ENCODE measurements at regions not wholly inside any gene's neighbourhood (a gene's known extent, or its start where the extent isn't known, plus 50 kb on each side); places are given as distances from the start of the nearest gene placed in this dataset.
A peak's percentile ranks its signal among the peaks of the same experiment; 100 is the strongest.

DNA sequence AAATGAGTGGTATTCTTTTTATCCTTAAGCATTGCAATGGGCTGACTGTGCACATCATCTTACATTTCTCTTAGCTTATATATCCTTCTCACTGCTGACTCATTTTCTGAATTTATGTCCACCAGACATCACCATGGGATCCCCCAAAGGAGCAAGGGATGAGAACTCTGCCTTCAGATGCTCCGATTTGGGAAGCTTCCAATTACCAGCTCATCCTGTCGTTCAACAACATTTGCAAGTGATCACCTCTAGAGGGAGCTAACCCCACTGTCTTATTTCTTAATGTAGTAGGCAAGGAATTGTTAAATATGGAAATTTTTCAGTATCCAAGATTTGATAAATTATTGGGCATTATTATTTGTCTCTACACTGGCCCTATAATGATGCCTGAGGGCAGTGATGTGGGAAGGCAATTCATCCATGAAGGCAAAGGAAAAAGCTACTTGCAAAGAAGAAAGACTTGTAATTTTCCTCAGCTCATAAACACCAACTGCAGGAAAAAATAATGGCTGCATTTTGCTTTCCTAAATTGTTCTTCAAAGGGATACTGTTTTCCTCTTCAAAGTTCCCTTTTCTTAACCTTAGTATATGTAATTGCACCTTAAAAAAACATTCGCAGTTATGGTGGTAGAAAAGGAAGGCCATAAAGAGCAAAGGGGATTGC is 102.4 kb upstream of the FSHB start:
- no peaks in the 10 kb centered on the region for H3K79me2 ChIP-seq (ENCODE audit: insufficient read depth, low read length)
- no peak overlapping the region for H4K5ac ChIP-seq (ENCODE audit: insufficient read length, low read depth, low read length)
- no peak overlapping the region for H2BK12ac ChIP-seq (ENCODE audit: insufficient read length, low read depth, low read length)
- no peak overlapping the region for H2BK20ac ChIP-seq (ENCODE audit: low read depth, low read length, poor library complexity, severe bottlenecking)
- no peak overlapping the region for H3K56ac ChIP-seq (ENCODE audit: insufficient read length, low read depth, low read length)
- H3K4ac ChIP-seq (ENCODE audit: low read depth, low read length): no peak overlapping the region
- no peak overlapping the region for H3K23ac ChIP-seq (ENCODE audit: insufficient read length, low read depth, low read length)
- Mint-ChIP-seq H3K4me3 (no peak overlapping the region), H3K36me3 (ENCODE audit: insufficient read depth in 1 of 3, low read depth in 3 of 3) (no peaks in the 10 kb centered on the region), H3K9me3 (no peaks in the 10 kb centered on the region), H3K4me1 (no peaks in the 10 kb centered on the region), H3K27me3 (ENCODE audit: low read depth) (peaks cover 16% of the 10 kb centered on the region), H3K27ac (no peak overlapping the region)
- H3K14ac ChIP-seq (ENCODE audit: insufficient read depth, low read length): no peak overlapping the region
- no peak overlapping the region for H3K27ac ChIP-seq (ENCODE audit: insufficient read length, low read depth, low read length)
- no peaks in the 10 kb centered on the region for H3K4me1 ChIP-seq (ENCODE audit: insufficient read depth, low read length)
- no peaks in the 10 kb centered on the region; the same call in 1 of the 2 replicates for H3K27me3 ChIP-seq (ENCODE audit: insufficient read depth, low read length)
- no peak overlapping the region for H3K18ac ChIP-seq (ENCODE audit: insufficient read length, low read depth, low read length)
- no peak overlapping the region for H2BK15ac ChIP-seq (ENCODE audit: low read depth, low read length)
- no peaks in the 10 kb centered on the region for H3K9me3 ChIP-seq (ENCODE audit: control insufficient read depth, low read depth, low read length)
- H4K8ac ChIP-seq (replicated peaks; ENCODE audit: insufficient read length, low read depth, low read length): no peak overlapping the region
- no peaks in the 10 kb centered on the region for H3K23me2 ChIP-seq (ENCODE audit: insufficient read length, low read depth, low read length, poor library complexity, severe bottlenecking)
- no peaks in the 10 kb centered on the region for H3K79me1 ChIP-seq (ENCODE audit: insufficient read depth, low read depth, low read length, poor library complexity, severe bottlenecking)
- no peak overlapping the region for H3T11ph ChIP-seq (ENCODE audit: low read length)
- no peak overlapping the region for H2BK5ac ChIP-seq (ENCODE audit: insufficient read length, low read length)
- no peak overlapping the region for H2BK120ac ChIP-seq (ENCODE audit: low read depth, low read length, poor library complexity, severe bottlenecking)
- TF ChIP-seq, protein P1, sequence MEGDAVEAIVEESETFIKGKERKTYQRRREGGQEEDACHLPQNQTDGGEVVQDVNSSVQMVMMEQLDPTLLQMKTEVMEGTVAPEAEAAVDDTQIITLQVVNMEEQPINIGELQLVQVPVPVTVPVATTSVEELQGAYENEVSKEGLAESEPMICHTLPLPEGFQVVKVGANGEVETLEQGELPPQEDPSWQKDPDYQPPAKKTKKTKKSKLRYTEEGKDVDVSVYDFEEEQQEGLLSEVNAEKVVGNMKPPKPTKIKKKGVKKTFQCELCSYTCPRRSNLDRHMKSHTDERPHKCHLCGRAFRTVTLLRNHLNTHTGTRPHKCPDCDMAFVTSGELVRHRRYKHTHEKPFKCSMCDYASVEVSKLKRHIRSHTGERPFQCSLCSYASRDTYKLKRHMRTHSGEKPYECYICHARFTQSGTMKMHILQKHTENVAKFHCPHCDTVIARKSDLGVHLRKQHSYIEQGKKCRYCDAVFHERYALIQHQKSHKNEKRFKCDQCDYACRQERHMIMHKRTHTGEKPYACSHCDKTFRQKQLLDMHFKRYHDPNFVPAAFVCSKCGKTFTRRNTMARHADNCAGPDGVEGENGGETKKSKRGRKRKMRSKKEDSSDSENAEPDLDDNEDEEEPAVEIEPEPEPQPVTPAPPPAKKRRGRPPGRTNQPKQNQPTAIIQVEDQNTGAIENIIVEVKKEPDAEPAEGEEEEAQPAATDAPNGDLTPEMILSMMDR (conservative IDR thresholded peaks at IDR 0.05): peak; percentile 77
- no peaks in the 10 kb centered on the region for H4K20me1 ChIP-seq (ENCODE audit: control insufficient read depth, insufficient read depth, insufficient read length)
- no CpG with 5 or more reads among the region's 3 CpGs for WGBS (ENCODE audit: extremely low coverage, insufficient read length, low lambda C conversion rate)
- H3K9ac ChIP-seq (ENCODE audit: extremely low read depth, insufficient read length, low read length): no peak overlapping the region
- no peak overlapping the region for H3K4me2 ChIP-seq (ENCODE audit: insufficient read depth, insufficient read length, low read length)
- no peak for DNase-seq
- H2AK5ac ChIP-seq (ENCODE audit: insufficient read length, low read length): no peak overlapping the region
- no peak overlapping the region for H2AFZ ChIP-seq (ENCODE audit: low read length)
- H4K91ac ChIP-seq (ENCODE audit: insufficient read length, low read depth, low read length): no peak overlapping the region

All from H9 (cell line).